ENCODE measurements at regions not wholly inside any gene's neighbourhood (a gene's known extent, or its start where the extent isn't known, plus 50 kb on each side); places are given as distances from the start of the nearest gene placed in this dataset.

DNA sequence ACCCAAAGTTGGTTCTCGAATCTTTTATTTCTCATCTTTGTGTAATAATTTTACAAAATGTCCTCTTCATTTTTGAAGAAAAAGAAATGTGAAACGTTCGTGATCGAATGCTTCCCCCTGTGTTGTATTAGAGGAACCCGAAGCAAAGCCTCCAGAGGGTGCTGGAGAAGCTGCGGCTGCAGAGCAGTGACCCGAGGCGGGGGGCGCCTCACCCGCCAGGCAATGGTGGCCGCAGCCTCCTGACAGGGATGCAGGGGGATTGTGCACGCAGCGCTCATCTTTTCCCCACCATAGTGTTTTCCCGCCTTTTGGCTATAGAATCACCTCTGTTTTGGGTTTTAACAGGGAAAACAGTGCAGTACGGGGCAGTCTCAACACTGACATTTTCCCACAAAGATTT lies 307.5 kb upstream of the ANKRD30A start:
- TF ChIP-seq, protein P1, sequence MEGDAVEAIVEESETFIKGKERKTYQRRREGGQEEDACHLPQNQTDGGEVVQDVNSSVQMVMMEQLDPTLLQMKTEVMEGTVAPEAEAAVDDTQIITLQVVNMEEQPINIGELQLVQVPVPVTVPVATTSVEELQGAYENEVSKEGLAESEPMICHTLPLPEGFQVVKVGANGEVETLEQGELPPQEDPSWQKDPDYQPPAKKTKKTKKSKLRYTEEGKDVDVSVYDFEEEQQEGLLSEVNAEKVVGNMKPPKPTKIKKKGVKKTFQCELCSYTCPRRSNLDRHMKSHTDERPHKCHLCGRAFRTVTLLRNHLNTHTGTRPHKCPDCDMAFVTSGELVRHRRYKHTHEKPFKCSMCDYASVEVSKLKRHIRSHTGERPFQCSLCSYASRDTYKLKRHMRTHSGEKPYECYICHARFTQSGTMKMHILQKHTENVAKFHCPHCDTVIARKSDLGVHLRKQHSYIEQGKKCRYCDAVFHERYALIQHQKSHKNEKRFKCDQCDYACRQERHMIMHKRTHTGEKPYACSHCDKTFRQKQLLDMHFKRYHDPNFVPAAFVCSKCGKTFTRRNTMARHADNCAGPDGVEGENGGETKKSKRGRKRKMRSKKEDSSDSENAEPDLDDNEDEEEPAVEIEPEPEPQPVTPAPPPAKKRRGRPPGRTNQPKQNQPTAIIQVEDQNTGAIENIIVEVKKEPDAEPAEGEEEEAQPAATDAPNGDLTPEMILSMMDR (IDR thresholded peaks at IDR 0.05) = no peak
- TF ChIP-seq POLR2A (IDR thresholded peaks at IDR 0.05) (no peak), POLR2AphosphoS5 (IDR thresholded peaks at IDR 0.05) (no peak)

Measured in upper lobe of left lung (tissue), 4 donors.